DND-41 (cell line): ENCODE measurements at regions not wholly inside any gene's neighbourhood (a gene's known extent, or its start where the extent isn't known, plus 50 kb on each side); places are given as distances from the start of the nearest gene placed in this dataset.

Experiments used
- ATAC-seq: fragments of 200-7000 bp; cut with Tn5 transposase; 3 replicates; pipeline ENCODE4 v1.9.1; 2021; ENCODE audit warnings: low read depth; ENCODE audit not compliant: insufficient read depth
- DNase-seq: peaks from one replicate; pipeline ENCODE4 v3.0.0-alpha.2; 2020
- H2AFZ ChIP-seq: 2 replicates; pipeline ENCODE4 v1.6.0; 2012; ENCODE audit warnings: low read depth, low read length
- H3K27ac ChIP-seq: 2 replicates; pipeline ENCODE4 v1.5.1; 2012; ENCODE audit warnings: low read length, inconsistent platforms
- H3K27me3 ChIP-seq: fragments of 200-600 bp; sonication (generic); 2 replicates; pipeline ENCODE4 v1.6.0; 2012; ENCODE audit warnings: low read length, mild to moderate bottlenecking, inconsistent platforms; ENCODE audit not compliant: insufficient read depth, poor library complexity
- H3K36me3 ChIP-seq: 2 replicates; pipeline ENCODE4 v1.5.1; 2012; ENCODE audit warnings: low read length, inconsistent platforms; ENCODE audit not compliant: insufficient read depth
- H3K4me1 ChIP-seq: 2 replicates; pipeline ENCODE4 v1.5.1; 2012; ENCODE audit warnings: mild to moderate bottlenecking, low read length; ENCODE audit not compliant: insufficient read depth
- H3K4me2 ChIP-seq: 2 replicates; pipeline ENCODE4 v1.6.0; 2012; ENCODE audit warnings: mild to moderate bottlenecking, moderate library complexity, low read length, inconsistent platforms; ENCODE audit not compliant: insufficient read depth
- H3K4me3 ChIP-seq, 2 experiments: fragments of 200-600 bp in 1 of 2; shearing (Covaris generic) in 1 of 2; 2 replicates each; pipeline ENCODE4 v1.5.1; 2012 to 2016; ENCODE audit warnings: inconsistent platforms in 2 of 2, low read length in 2 of 2, mild to moderate bottlenecking in 2 of 2, low read depth in 1 of 2, moderate library complexity in 1 of 2
- H3K79me2 ChIP-seq: 2 replicates; pipeline ENCODE4 v1.6.0; 2012; ENCODE audit warnings: low read length, inconsistent platforms; ENCODE audit not compliant: insufficient read depth
- H3K9ac ChIP-seq: 2 replicates; pipeline ENCODE4 v1.6.0; 2012; ENCODE audit warnings: low read depth, mild to moderate bottlenecking, inconsistent platforms, low read length, moderate library complexity
- H3K9me3 ChIP-seq: 2 replicates; pipeline ENCODE4 v1.5.1; 2012; ENCODE audit warnings: low read length, moderate library complexity, mild to moderate bottlenecking, inconsistent platforms; ENCODE audit not compliant: insufficient read depth, severe bottlenecking
- H4K20me1 ChIP-seq: 2 replicates; pipeline ENCODE4 v1.6.0; 2012; ENCODE audit warnings: low read length; ENCODE audit not compliant: insufficient read depth
- EZH2 ChIP-seq: IDR thresholded peaks from 3 replicates; pipeline ENCODE4 v1.6.1; 2012; ENCODE audit warnings: borderline replicate concordance, low read depth, mild to moderate bottlenecking, moderate library complexity, low read length, inconsistent platforms; ENCODE audit not compliant: severe bottlenecking
- TF ChIP-seq, protein P1 (sequence below): IDR thresholded peaks from 2 replicates; pipeline ENCODE4 v1.5.1; 2012; ENCODE audit warnings: borderline replicate concordance, low read length, moderate library complexity, mild to moderate bottlenecking; ENCODE audit not compliant: poor library complexity, severe bottlenecking; ENCODE audit errors: extremely low read depth

GRCh38 chr11:127126986-127127385 is 126.4 kb upstream of the KIRREL3 start:
- Histone ChIP-seq H3K9me3 (no peaks in the 10 kb centered on the region), H3K27ac (no peak overlapping the region), H3K4me1 (no peaks in the 10 kb centered on the region), H3K27me3 (peaks cover 19% of the 10 kb centered on the region), H3K36me3 (no peaks in the 10 kb centered on the region), H2AFZ (no peak overlapping the region), H4K20me1 (no peaks in the 10 kb centered on the region), H3K9ac (no peak overlapping the region), H3K79me2 (no peaks in the 10 kb centered on the region), H3K4me2 (no peak overlapping the region), H3K4me3 (no peak overlapping the region)
- no peak for ATAC-seq
- DNase-seq = no peak
- TF ChIP-seq, protein P1, sequence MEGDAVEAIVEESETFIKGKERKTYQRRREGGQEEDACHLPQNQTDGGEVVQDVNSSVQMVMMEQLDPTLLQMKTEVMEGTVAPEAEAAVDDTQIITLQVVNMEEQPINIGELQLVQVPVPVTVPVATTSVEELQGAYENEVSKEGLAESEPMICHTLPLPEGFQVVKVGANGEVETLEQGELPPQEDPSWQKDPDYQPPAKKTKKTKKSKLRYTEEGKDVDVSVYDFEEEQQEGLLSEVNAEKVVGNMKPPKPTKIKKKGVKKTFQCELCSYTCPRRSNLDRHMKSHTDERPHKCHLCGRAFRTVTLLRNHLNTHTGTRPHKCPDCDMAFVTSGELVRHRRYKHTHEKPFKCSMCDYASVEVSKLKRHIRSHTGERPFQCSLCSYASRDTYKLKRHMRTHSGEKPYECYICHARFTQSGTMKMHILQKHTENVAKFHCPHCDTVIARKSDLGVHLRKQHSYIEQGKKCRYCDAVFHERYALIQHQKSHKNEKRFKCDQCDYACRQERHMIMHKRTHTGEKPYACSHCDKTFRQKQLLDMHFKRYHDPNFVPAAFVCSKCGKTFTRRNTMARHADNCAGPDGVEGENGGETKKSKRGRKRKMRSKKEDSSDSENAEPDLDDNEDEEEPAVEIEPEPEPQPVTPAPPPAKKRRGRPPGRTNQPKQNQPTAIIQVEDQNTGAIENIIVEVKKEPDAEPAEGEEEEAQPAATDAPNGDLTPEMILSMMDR = no peak
- TF ChIP-seq EZH2 = no peak

GRCh38 chr11:127119356-127119755 is 118.8 kb upstream of the KIRREL3 start:
- H3K27ac ChIP-seq = no peak overlapping the region
- DNase-seq (no peak), ATAC-seq (no peak)
- H3K4me2 ChIP-seq = no peak overlapping the region
- H4K20me1 ChIP-seq = no peaks in the 10 kb centered on the region
- no peak overlapping the region for H3K9ac ChIP-seq
- H3K4me3 ChIP-seq = no peak overlapping the region
- TF ChIP-seq EZH2 = no peak
- TF ChIP-seq, protein P1 = no peak
- H2AFZ ChIP-seq = no peak overlapping the region
- peaks cover 12% of the 10 kb centered on the region for H3K27me3 ChIP-seq
- no peaks in the 10 kb centered on the region for H3K9me3 ChIP-seq
- H3K4me1 ChIP-seq = no peaks in the 10 kb centered on the region
- H3K79me2 ChIP-seq = no peaks in the 10 kb centered on the region
- no peaks in the 10 kb centered on the region for H3K36me3 ChIP-seq

- no peak for DNase-seq
- H3K27me3 ChIP-seq = peaks cover 12% of the 10 kb centered on the region
- ATAC-seq = no peak
Observed at GRCh38 chr11:127118811-127119210, 118.2 kb upstream of the KIRREL3 start.

More at GRCh38 chr11:127118811-127119210, 118.2 kb upstream of the KIRREL3 start:
- H3K27ac ChIP-seq = no peak overlapping the region
- no peak overlapping the region for H3K4me3 ChIP-seq
- H3K4me1 ChIP-seq = no peaks in the 10 kb centered on the region
- no peaks in the 10 kb centered on the region for H3K79me2 ChIP-seq
- no peak overlapping the region for H2AFZ ChIP-seq
- TF ChIP-seq EZH2 = no peak
- TF ChIP-seq, protein P1 = no peak
- H4K20me1 ChIP-seq = no peaks in the 10 kb centered on the region
- H3K9me3 ChIP-seq = no peaks in the 10 kb centered on the region
- H3K4me2 ChIP-seq = no peak overlapping the region
- H3K9ac ChIP-seq = no peak overlapping the region
- no peaks in the 10 kb centered on the region for H3K36me3 ChIP-seq
